Heart right ventricle (tissue), 16 donors: ENCODE measurements at regions not wholly inside any gene's neighbourhood (a gene's known extent, or its start where the extent isn't known, plus 50 kb on each side); places are given as distances from the start of the nearest gene placed in this dataset.

Experiments used
- ATAC-seq, 8 donors: fragments of 200-7000 bp; cut with Tn5 transposase; one replicate each; pipeline ENCODE4 v1.9.1; 2020; ENCODE audit warnings: mild to moderate bottlenecking in 8 of 8, moderate library complexity in 8 of 8, moderate number of reproducible peaks in 1 of 8
- DNase-seq, 2 donors: peaks; one replicate each; pipeline ENCODE4 v3.0.0-alpha.2; 2020
- H3K27ac ChIP-seq, 10 donors: fragments of 200-600 bp; sonication (generic) in 2 of 10; one replicate each; pipeline versions ENCODE4 v1.5.0 to v1.8.0; 2020 to 2022; ENCODE audit warnings: mild to moderate bottlenecking in 3 of 10
- H3K27me3 ChIP-seq, 7 donors: fragments of 200-600 bp; one replicate each; pipeline ENCODE4 v1.8.0; 2021 to 2022; ENCODE audit warnings: mild to moderate bottlenecking in 2 of 7
- H3K36me3 ChIP-seq, 9 donors: fragments of 200-600 bp; sonication (generic) in 1 of 9; one replicate each; pipeline versions ENCODE4 v1.5.0 to v1.8.0; 2020 to 2022; ENCODE audit warnings: mild to moderate bottlenecking in 2 of 9
- H3K4me1 ChIP-seq, 9 donors: fragments of 200-600 bp; sonication (generic) in 1 of 9; one replicate each; pipeline versions ENCODE4 v1.5.0 to v1.8.0; 2020 to 2022; ENCODE audit warnings: mild to moderate bottlenecking in 4 of 9
- H3K4me3 ChIP-seq, 10 donors: fragments of 200-600 bp; sonication (generic) in 2 of 10; one replicate each; pipeline versions ENCODE4 v1.5.0 to v1.8.0; 2020 to 2022; ENCODE audit warnings: mild to moderate bottlenecking in 7 of 10, moderate library complexity in 2 of 10
- H3K9me3 ChIP-seq, 11 donors: fragments of 200-600 bp in 10 of 11; sonication (generic) in 2 of 11; one replicate each; pipeline versions ENCODE4 v1.5.0 to v1.8.0; 2013 to 2022; ENCODE audit warnings: mild to moderate bottlenecking in 2 of 11, control low read depth in 1 of 11, moderate library complexity in 1 of 11
- CTCF ChIP-seq, 9 donors: fragments of 200-600 bp; sonication (generic) in 2 of 9; IDR thresholded peaks; one replicate each; pipeline versions ENCODE4 v1.5.0 to v1.8.0; 2021 to 2022; ENCODE audit warnings: antibody characterized with exemption in 9 of 9, mild to moderate bottlenecking in 5 of 9, moderate library complexity in 1 of 9
- WGBS, 2 donors: extraction: QIAGEN DNeasy Blood & Tissue Kit; methylation state at CpG; one replicate each; pipeline ENCODE4 v1.1.7; 2013; ENCODE audit warnings: inconsistent platforms in 1 of 2; 5-methylcytosine and 5-hydroxymethylcytosine counted together
- intact Hi-C, 10 donors: fragments of 100-400 bp; cut with DNase I; formaldehyde crosslinking; loops; one replicate each; pipeline versions ENCODE4 v1.11.1 to v1.14.2; 2022
- donor health status: Arrhythmogenic right ventricular cardiomyopathy.
- donor health status: ischemic (EF 13 %, LVEDD 7.1; RV severe dilation, severe dysfunction).
- donor health status: healthy with polysubstance abuse.
- donor health status: DM: no; HTN: yes; CAD: no.
- donor health status: DM: no; HTN: no; CAD: no.
- donor health status: ischemic (EF 25% LVEDD 6.9; RV normal size, moderate dysfunction).
- donor health status: ischemic (EF 25% LVEDD 5.7; RV mildly dilated, moderate dysfunction).
- donor health status: healthy.
- donor health status: DM: yes; HTN: yes; CAD: no.
- donor health status: Ischemic cardiomyopathy.
- donor health status: ischemic (EF 35%, LVEDD 5.7; RV mildly dilated, moderate dysfunction).
- donor health status: nonischemic (EF 11% LVEDD 7.7; RV severe dilation, severe dysfunction).
- donor health status: DM: yes; HTN: yes; CAD: no.
- donor health status: PGD.
- donor health status: ischemic (EF 29% LVEDD 5.4; RV normal size, mild dysfunction).
- donor health status: nonischemic (EF 23%, LVEDD 6.1; RV moderate dilation, normal function).

- Histone ChIP-seq H3K9me3 (peaks cover 0 to 2% (median 0%) of the 10 kb centered on the region in 11 donors), H3K36me3 (no peaks in the 10 kb centered on the region), H3K27me3 (peaks cover 0 to 44% (median 36%) of the 10 kb centered on the region in 7 donors), H3K4me3 (no peak overlapping the region), H3K4me1 (peaks cover 0 to 17% (median 0%) of the 10 kb centered on the region in 9 donors), H3K27ac (no peak overlapping the region)
- ATAC-seq: peak in 3 of 8 donors; percentile 56 to 67 (median 56)
- TF ChIP-seq CTCF (IDR thresholded peaks at IDR 0.05): peak in 8 of 9 donors; percentile 15 to 67 (median 56)
- WGBS, 2 donors: 11 to 14% methylated on average over 6 of the region's 6 CpGs
- no peak for DNase-seq
- intact Hi-C loops: loop anchor here in 7 of 10 donors (5.0 to 10.0 kb wide), 4 partner anchors 236 to 386 kb away; no protein-coding TSS in a partner anchor
Measured at GRCh38 chr17:34163646-34164045, 91.4 kb upstream of the CCL2 start.

DNA sequence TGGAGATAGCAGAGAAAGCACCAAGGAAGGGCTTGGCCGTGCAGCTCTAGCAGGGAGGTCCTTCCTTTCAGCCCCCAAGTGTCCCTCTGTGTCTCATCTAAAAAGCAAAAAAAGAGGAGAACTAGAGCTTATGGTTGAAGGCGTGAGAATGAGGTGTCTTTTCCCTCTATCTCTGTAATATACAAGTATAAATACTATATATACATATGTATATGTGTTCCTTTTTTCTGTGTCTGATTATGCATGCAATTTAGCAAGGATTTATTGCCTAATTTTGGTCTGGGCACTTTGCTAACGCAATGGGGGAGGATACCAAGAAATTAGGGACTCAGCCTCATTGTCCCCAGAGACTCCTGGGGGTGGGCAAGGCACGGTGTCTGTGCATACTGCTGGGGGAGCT lies 90.2 kb upstream of the CCL2 start:
- DNase-seq: no peak
- WGBS, 2 donors: 74 to 77% methylated on average over 4 of the region's 4 CpGs
- peaks cover 0 to 17% (median 0%) of the 10 kb centered on the region in 9 donors for H3K4me1 ChIP-seq
- intact Hi-C loops: loop anchor here in 7 of 10 donors (5.0 to 10.0 kb wide), 4 partner anchors 238 to 388 kb away; no protein-coding TSS in a partner anchor
- H3K36me3 ChIP-seq: no peaks in the 10 kb centered on the region
- H3K9me3 ChIP-seq: no peaks in the 10 kb centered on the region
- no peak for TF ChIP-seq CTCF (IDR thresholded peaks at IDR 0.05)
- no peak overlapping the region for H3K4me3 ChIP-seq
- H3K27me3 ChIP-seq: peaks cover 0 to 32% (median 24%) of the 10 kb centered on the region in 7 donors
- no peak for ATAC-seq
- no peak overlapping the region for H3K27ac ChIP-seq

DNA sequence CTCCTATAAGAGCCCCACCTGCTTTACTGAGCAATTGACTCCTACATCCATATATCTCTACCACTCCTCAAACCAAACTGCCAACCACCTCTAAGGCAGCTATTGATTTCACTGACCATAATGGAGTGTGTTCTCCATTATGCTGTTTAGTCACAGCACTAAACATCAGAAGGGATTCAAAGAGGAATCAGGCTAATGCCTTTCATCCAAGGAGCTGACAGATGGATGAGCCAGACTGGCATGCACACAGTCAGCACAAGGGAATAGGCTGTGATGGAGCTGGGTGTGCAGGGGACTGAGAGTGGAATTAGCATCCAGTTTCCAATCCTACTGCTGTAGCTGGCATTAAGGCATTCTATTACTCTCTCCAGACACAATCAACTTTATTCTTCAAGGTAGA lies 88.7 kb upstream of the CCL2 start:
- no peak for TF ChIP-seq CTCF (IDR thresholded peaks at IDR 0.05)
- H3K9me3 ChIP-seq: no peaks in the 10 kb centered on the region
- H3K36me3 ChIP-seq: no peaks in the 10 kb centered on the region
- H3K4me1 ChIP-seq: peaks cover 0 to 17% (median 0%) of the 10 kb centered on the region in 9 donors
- no peak for DNase-seq
- H3K27me3 ChIP-seq: peaks cover 0 to 23% (median 9%) of the 10 kb centered on the region in 7 donors
- H3K27ac ChIP-seq: no peak overlapping the region
- intact Hi-C loops: loop anchor here in 1 of 10 donors (10.0 kb wide), 1 partner anchor 382 kb away; no protein-coding TSS in a partner anchor
- ATAC-seq: no peak
- no peak overlapping the region for H3K4me3 ChIP-seq

- WGBS, 2 donors: 31 to 46% methylated on average over 5 of the region's 5 CpGs
- Histone ChIP-seq H3K27ac (peak overlapping the region in 1 of 10 donors; percentile 15), H3K4me3 (no peak overlapping the region), H3K27me3 (peaks cover 0 to 22% (median 7%) of the 10 kb centered on the region in 7 donors), H3K4me1 (peaks cover 0 to 17% (median 0%) of the 10 kb centered on the region in 9 donors), H3K9me3 (peaks cover 0 to 4% (median 0%) of the 10 kb centered on the region in 11 donors), H3K36me3 (no peaks in the 10 kb centered on the region)
- intact Hi-C loops: loop anchor here in 1 of 10 donors (10.0 kb wide), 1 partner anchor 383 kb away; no protein-coding TSS in a partner anchor
- DNase-seq (no peak), ATAC-seq (peak in 6 of 8 donors; percentile 23 to 79 (median 72))
- no peak for TF ChIP-seq CTCF (IDR thresholded peaks at IDR 0.05)
Measured at GRCh38 chr17:34167354-34167753, 87.7 kb upstream of the CCL2 start.
